Mesenchymal stem cell (in vitro differentiated cells and primary cell): ENCODE measurements at regions not wholly inside any gene's neighbourhood (a gene's known extent, or its start where the extent isn't known, plus 50 kb on each side); places are given as distances from the start of the nearest gene placed in this dataset.

Experiments used
- DNase-seq: peaks from one replicate; pipeline ENCODE4 v3.0.0-alpha.2; 2013
- H2AFZ ChIP-seq: one replicate; pipeline ENCODE4 v1.6.1; 2013; ENCODE audit warnings: low read depth, mild to moderate bottlenecking, control low read depth, inconsistent platforms, low read length, moderate library complexity
- H2AK5ac ChIP-seq: 2 replicates; pipeline ENCODE4 v1.6.1; 2013; ENCODE audit warnings: low read length, moderate library complexity, mild to moderate bottlenecking, inconsistent platforms; ENCODE audit not compliant: severe bottlenecking
- H2BK120ac ChIP-seq: one replicate; pipeline ENCODE4 v1.6.1; 2013; ENCODE audit warnings: low read depth, mild to moderate bottlenecking, inconsistent platforms, low read length, moderate library complexity
- H2BK12ac ChIP-seq, 2 experiments: one replicate each; pipeline ENCODE4 v1.6.1; 2013; ENCODE audit warnings: inconsistent platforms in 2 of 2, low read length in 2 of 2, mild to moderate bottlenecking in 2 of 2, moderate library complexity in 2 of 2, control low read depth in 1 of 2
- H2BK15ac ChIP-seq: one replicate; pipeline ENCODE4 v1.6.1; 2013; ENCODE audit warnings: mild to moderate bottlenecking, low read depth, inconsistent platforms; ENCODE audit not compliant: poor library complexity, severe bottlenecking
- H2BK5ac ChIP-seq: 2 replicates; pipeline ENCODE4 v1.6.1; 2013; ENCODE audit warnings: low read depth, mild to moderate bottlenecking, low read length, control low read depth, inconsistent platforms; ENCODE audit not compliant: poor library complexity, severe bottlenecking
- H3K14ac ChIP-seq, 2 experiments: one replicate each; pipeline ENCODE4 v1.6.1; 2013; ENCODE audit warnings: inconsistent platforms in 2 of 2, low read length in 2 of 2, control low read depth in 1 of 2, mild to moderate bottlenecking in 1 of 2, moderate library complexity in 1 of 2
- H3K18ac ChIP-seq, 2 experiments: one replicate each; pipeline ENCODE4 v1.6.1; 2013; ENCODE audit warnings: inconsistent platforms in 2 of 2, low read length in 2 of 2, control low read depth in 1 of 2, low read depth in 1 of 2, mild to moderate bottlenecking in 1 of 2
- H3K23ac ChIP-seq, 2 experiments: one replicate each; pipeline ENCODE4 v1.6.1; 2013; ENCODE audit warnings: inconsistent platforms in 2 of 2, low read length in 2 of 2, mild to moderate bottlenecking in 2 of 2, moderate library complexity in 2 of 2, control low read depth in 1 of 2
- H3K27ac ChIP-seq: 2 replicates; pipeline ENCODE4 v1.5.1; 2013; ENCODE audit warnings: mild to moderate bottlenecking, moderate library complexity, low read length, control low read depth, inconsistent platforms; ENCODE audit not compliant: poor library complexity, severe bottlenecking
- H3K27me3 ChIP-seq, 2 experiments: 2 replicates each; pipeline versions ENCODE4 v1.6.1 to v1.7.0; 2013; ENCODE audit warnings: low read length in 2 of 2, mild to moderate bottlenecking in 2 of 2, moderate library complexity in 2 of 2, control low read depth in 1 of 2, inconsistent platforms in 1 of 2; ENCODE audit not compliant: control insufficient read depth in 1 of 2, insufficient read depth in 1 of 2
- H3K36me3 ChIP-seq, 2 experiments: 2 replicates each; pipeline versions ENCODE4 v1.6.1 to v1.7.0; 2013; ENCODE audit warnings: low read length in 2 of 2, control low read depth in 1 of 2, inconsistent platforms in 1 of 2, low read depth in 1 of 2, mild to moderate bottlenecking in 1 of 2; ENCODE audit not compliant: insufficient read depth in 2 of 2, control insufficient read depth in 1 of 2
- H3K4ac ChIP-seq, 2 experiments: one replicate each; pipeline ENCODE4 v1.6.1; 2013; ENCODE audit warnings: inconsistent platforms in 2 of 2, low read length in 2 of 2, mild to moderate bottlenecking in 2 of 2, moderate library complexity in 2 of 2, control low read depth in 1 of 2, low read depth in 1 of 2
- H3K4me1 ChIP-seq: 2 replicates; pipeline ENCODE4 v1.6.1; 2013; ENCODE audit warnings: low read depth, low read length, control low read depth; ENCODE audit not compliant: control insufficient read depth, insufficient read depth
- H3K4me2 ChIP-seq: 2 replicates; pipeline ENCODE4 v1.6.1; 2013; ENCODE audit warnings: low read length, mild to moderate bottlenecking, inconsistent platforms; ENCODE audit not compliant: poor library complexity, severe bottlenecking
- H3K4me3 ChIP-seq, 2 experiments: 2 replicates each; pipeline versions ENCODE4 v1.5.1 to v1.7.0; 2013; ENCODE audit warnings: low read length in 2 of 2, mild to moderate bottlenecking in 2 of 2, control low read depth in 1 of 2, low read depth in 1 of 2; ENCODE audit not compliant: insufficient read depth in 1 of 2
- H3K79me1 ChIP-seq: replicated peaks from 2 replicates; pipeline ENCODE4 v1.6.1; 2013; ENCODE audit warnings: mild to moderate bottlenecking, control low read depth, low read length, inconsistent platforms; ENCODE audit not compliant: poor library complexity, severe bottlenecking
- H3K9ac ChIP-seq: 2 replicates; pipeline ENCODE4 v1.7.0; 2013; ENCODE audit warnings: mild to moderate bottlenecking, low read length, moderate library complexity
- H3K9me3 ChIP-seq: 2 replicates; pipeline ENCODE4 v1.7.0; 2013; ENCODE audit warnings: mild to moderate bottlenecking, low read length; ENCODE audit not compliant: control insufficient read depth
- H4K8ac ChIP-seq: one replicate; pipeline ENCODE4 v1.6.1; 2013; ENCODE audit warnings: inconsistent platforms, mild to moderate bottlenecking, low read length, moderate library complexity
- H4K91ac ChIP-seq: one replicate; pipeline ENCODE4 v1.6.1; 2013; ENCODE audit warnings: mild to moderate bottlenecking, low read length, inconsistent platforms
- WGBS: methylation state at CpG from one replicate; pipeline ENCODE4 v1.1.7; 2013; ENCODE audit warnings: mixed read lengths; 5-methylcytosine and 5-hydroxymethylcytosine counted together

DNA sequence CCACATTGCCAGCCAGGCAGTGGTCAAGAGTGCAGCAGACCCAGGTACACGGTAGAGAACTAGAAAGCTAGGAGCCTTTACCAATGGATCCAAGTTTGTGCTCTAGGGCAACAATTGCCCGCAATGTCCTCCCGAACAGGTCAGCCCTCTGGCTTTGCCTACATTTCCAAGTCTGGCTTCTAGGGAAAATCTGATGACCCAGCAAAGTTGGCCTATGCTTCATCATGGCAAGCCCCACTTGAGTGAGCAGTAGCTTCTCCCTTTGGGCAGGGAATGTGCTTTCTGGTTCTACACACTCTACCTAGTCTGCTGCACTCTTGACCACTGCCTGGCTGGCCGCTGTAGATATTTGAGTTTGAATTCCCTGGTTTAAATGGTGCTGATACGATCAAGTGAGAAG, 361.6 kb upstream of the NR2F2 start:
- no peak overlapping the region for H3K18ac ChIP-seq
- no peak overlapping the region for H3K4ac ChIP-seq
- no peak overlapping the region for H3K23ac ChIP-seq
- no peak overlapping the region for H4K8ac ChIP-seq
- no peaks in the 10 kb centered on the region for H3K36me3 ChIP-seq
- H3K27me3 ChIP-seq: no peaks in the 10 kb centered on the region
- no peak overlapping the region for H4K91ac ChIP-seq
- no peak overlapping the region for H3K4me3 ChIP-seq
- no peak overlapping the region for H3K27ac ChIP-seq
- WGBS: 97% methylated on average over 5 of the region's 5 CpGs
- no peak overlapping the region for H3K9ac ChIP-seq
- no peak overlapping the region for H3K4me2 ChIP-seq
- H2BK120ac ChIP-seq: no peak overlapping the region
- H2BK15ac ChIP-seq: no peak overlapping the region
- H3K4me1 ChIP-seq: no peaks in the 10 kb centered on the region
- H3K79me1 ChIP-seq: no peaks in the 10 kb centered on the region
- peaks cover 6% of the 10 kb centered on the region for H3K9me3 ChIP-seq
- no peak overlapping the region for H2AK5ac ChIP-seq
- H2AFZ ChIP-seq: no peak overlapping the region
- H2BK5ac ChIP-seq: no peak overlapping the region
- no peak for DNase-seq
- H3K14ac ChIP-seq: no peak overlapping the region
- H2BK12ac ChIP-seq: no peak overlapping the region

DNA sequence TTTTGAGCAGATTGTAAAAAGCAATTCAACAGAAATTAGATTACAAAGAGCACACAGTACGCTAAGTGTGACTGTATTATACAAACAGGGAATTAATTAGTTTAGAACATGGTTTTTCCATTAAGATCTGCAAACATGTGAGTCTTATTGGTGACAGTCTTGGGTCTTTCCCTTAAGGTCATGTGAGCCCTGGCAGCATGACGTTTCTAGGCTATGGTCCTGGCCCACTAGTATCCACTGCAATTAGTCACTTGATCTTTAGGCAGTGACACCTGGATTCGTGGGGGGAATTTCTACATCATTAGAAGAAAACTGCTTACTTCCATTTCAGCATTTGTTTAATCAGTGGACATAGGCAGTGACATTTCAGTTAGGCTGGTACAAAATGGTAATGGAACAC, 360.2 kb upstream of the NR2F2 start:
- Histone ChIP-seq H2BK12ac (no peak overlapping the region), H2BK5ac (no peak overlapping the region), H3K4me3 (no peak overlapping the region), H3K27ac (no peak overlapping the region), H4K91ac (no peak overlapping the region), H3K9ac (no peak overlapping the region), H2BK120ac (no peak overlapping the region), H3K4me2 (no peak overlapping the region), H4K8ac (no peak overlapping the region), H3K23ac (no peak overlapping the region), H3K18ac (no peak overlapping the region), H3K4me1 (peaks cover 2% of the 10 kb centered on the region), H2AK5ac (no peak overlapping the region), H3K9me3 (peaks cover 6% of the 10 kb centered on the region), H3K4ac (peak overlapping the region in 1 of 2 experiments; percentile 49), H2AFZ (no peak overlapping the region), H3K27me3 (no peaks in the 10 kb centered on the region), H2BK15ac (no peak overlapping the region), H3K14ac (no peak overlapping the region), H3K36me3 (no peaks in the 10 kb centered on the region), H3K79me1 (no peaks in the 10 kb centered on the region)
- no peak for DNase-seq
- WGBS: 92% methylated on average over 3 of the region's 3 CpGs

DNA sequence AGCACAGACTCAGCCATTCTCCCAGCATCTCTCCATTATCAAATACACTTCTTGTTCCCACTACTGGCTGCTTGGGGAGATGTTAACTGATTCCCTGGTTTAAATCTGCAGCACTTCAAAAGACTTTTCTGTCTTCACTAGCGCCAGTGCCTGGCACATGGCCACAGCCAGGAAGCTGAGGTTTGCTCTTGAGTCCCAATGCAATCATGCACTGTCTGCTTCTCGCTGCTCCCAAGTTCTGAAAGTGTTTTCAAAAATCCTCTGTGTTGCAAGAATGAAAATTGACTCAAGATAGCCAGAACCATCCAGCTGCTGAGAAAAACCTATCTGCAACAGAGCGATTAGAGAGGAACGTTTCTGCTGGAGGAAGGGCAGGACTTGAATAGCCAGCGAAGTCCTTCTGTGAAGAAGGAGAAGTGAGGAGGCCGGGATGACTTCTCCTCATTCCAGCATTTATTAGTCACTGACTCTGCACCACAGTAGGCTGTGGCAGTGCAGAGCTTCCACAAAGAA, 358.4 kb upstream of the NR2F2 start:
- Histone ChIP-seq H2BK5ac (no peak overlapping the region), H2BK120ac (no peak overlapping the region), H3K14ac (no peak overlapping the region), H3K27ac (no peak overlapping the region), H3K9me3 (peaks cover 8% of the 10 kb centered on the region), H3K9ac (peak overlapping the region; percentile 49), H3K36me3 (no peaks in the 10 kb centered on the region), H4K8ac (no peak overlapping the region), H3K27me3 (no peaks in the 10 kb centered on the region), H3K4me1 (peaks cover 2% of the 10 kb centered on the region), H2BK12ac (no peak overlapping the region), H3K23ac (no peak overlapping the region), H3K4me3 (peak overlapping the region in 1 of 2 experiments; percentile 59), H4K91ac (no peak overlapping the region), H3K79me1 (no peaks in the 10 kb centered on the region), H2AK5ac (no peak overlapping the region), H2AFZ (no peak overlapping the region), H2BK15ac (no peak overlapping the region), H3K18ac (no peak overlapping the region), H3K4me2 (no peak overlapping the region), H3K4ac (no peak overlapping the region)
- peak; percentile 59 for DNase-seq
- 96% methylated on average over 5 of the region's 6 CpGs for WGBS

DNA sequence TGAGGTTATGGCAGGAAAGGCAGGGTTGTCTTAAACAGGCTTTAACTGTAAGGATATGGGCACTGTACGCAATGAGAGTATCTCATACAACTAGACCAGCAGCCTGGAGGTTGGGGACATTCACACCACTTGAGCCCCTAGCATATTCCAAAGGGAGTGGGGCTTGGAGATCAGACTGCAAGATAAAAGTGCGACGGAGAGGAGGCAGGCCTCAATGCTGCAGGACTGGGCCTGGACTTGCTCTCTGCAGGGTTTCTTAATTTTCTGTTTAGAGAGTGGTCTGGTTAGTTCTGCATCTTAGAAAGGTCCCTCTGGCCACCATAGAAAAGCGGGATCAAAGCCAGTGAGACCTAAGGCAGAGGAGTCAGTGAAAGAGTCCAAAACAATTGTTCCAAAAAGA, 357.7 kb upstream of the NR2F2 start:
- Histone ChIP-seq H2AFZ (no peak overlapping the region), H3K27ac (no peak overlapping the region), H3K27me3 (no peaks in the 10 kb centered on the region), H3K36me3 (no peaks in the 10 kb centered on the region), H2BK120ac (no peak overlapping the region), H3K18ac (no peak overlapping the region), H3K4me2 (no peak overlapping the region), H3K4ac (no peak overlapping the region), H2BK5ac (no peak overlapping the region), H4K91ac (no peak overlapping the region), H2BK12ac (no peak overlapping the region), H3K4me3 (no peak overlapping the region), H3K4me1 (peaks cover 2% of the 10 kb centered on the region), H3K79me1 (no peaks in the 10 kb centered on the region), H3K9me3 (peaks cover 8% of the 10 kb centered on the region), H3K9ac (no peak overlapping the region), H2BK15ac (no peak overlapping the region), H4K8ac (no peak overlapping the region), H3K23ac (no peak overlapping the region), H2AK5ac (no peak overlapping the region), H3K14ac (no peak overlapping the region)
- DNase-seq: no peak
- 91% methylated on average over 4 of the region's 4 CpGs for WGBS
